Neural progenitor cell (in vitro differentiated cells): ENCODE measurements at regions not wholly inside any gene's neighbourhood (a gene's known extent, or its start where the extent isn't known, plus 50 kb on each side); places are given as distances from the start of the nearest gene placed in this dataset.

Experiments
- EZH2 ChIP-seq: fragments of 200-600 bp; sonication (generic); IDR thresholded peaks from 2 replicates; pipeline ENCODE4 v1.6.1; 2017; ENCODE audit warnings: antibody characterized with exemption, mild to moderate bottlenecking, moderate library complexity
- TF ChIP-seq, protein P1 (sequence below): fragments of 200-600 bp; sonication (generic); IDR thresholded peaks from 2 replicates; pipeline ENCODE4 v1.5.1; 2017; ENCODE audit warnings: antibody characterized with exemption, mild to moderate bottlenecking

DNA sequence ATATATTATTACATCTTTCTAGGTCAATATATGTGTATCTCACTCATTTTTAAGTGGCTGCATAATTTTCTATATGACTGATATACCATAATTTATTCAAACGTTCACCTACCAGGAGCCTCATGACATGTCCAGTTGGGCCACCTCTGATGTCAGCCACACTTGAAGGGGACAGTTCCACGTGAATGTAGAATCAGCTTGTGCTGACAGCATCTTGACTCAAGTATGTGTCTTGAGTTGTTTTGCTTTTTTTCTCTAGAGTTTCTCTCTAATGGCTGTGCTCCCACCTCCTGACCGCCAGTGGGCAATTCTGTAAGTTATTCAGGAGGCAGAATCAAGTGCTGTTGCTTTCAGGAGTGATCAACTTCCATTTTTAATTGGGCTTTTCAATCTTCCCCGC is 237.9 kb downstream of the NFKBIZ start:
- TF ChIP-seq, protein P1, sequence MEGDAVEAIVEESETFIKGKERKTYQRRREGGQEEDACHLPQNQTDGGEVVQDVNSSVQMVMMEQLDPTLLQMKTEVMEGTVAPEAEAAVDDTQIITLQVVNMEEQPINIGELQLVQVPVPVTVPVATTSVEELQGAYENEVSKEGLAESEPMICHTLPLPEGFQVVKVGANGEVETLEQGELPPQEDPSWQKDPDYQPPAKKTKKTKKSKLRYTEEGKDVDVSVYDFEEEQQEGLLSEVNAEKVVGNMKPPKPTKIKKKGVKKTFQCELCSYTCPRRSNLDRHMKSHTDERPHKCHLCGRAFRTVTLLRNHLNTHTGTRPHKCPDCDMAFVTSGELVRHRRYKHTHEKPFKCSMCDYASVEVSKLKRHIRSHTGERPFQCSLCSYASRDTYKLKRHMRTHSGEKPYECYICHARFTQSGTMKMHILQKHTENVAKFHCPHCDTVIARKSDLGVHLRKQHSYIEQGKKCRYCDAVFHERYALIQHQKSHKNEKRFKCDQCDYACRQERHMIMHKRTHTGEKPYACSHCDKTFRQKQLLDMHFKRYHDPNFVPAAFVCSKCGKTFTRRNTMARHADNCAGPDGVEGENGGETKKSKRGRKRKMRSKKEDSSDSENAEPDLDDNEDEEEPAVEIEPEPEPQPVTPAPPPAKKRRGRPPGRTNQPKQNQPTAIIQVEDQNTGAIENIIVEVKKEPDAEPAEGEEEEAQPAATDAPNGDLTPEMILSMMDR: no peak
- no peak for TF ChIP-seq EZH2
